Progenitor cell of endocrine pancreas (in vitro differentiated cells): ENCODE measurements at regions not wholly inside any gene's neighbourhood (a gene's known extent, or its start where the extent isn't known, plus 50 kb on each side); places are given as distances from the start of the nearest gene placed in this dataset.

ENCODE experiments used
- DNase-seq: peaks from one replicate; pipeline ENCODE4 v3.0.0; 2021; ENCODE audit warnings: low spot score; ENCODE audit not compliant: unreplicated experiment
- H3K27ac Mint-ChIP-seq: 2 replicates; pipeline ENCODE4 v1.8.0; 2021; ENCODE audit warnings: mild to moderate bottlenecking, moderate library complexity, mixed read lengths
- H3K27me3 Mint-ChIP-seq: 2 replicates; pipeline ENCODE4 v1.8.0; 2021; ENCODE audit warnings: mixed read lengths
- H3K36me3 Mint-ChIP-seq: 2 replicates; pipeline ENCODE4 v1.8.0; 2022; ENCODE audit warnings: mixed read lengths; ENCODE audit not compliant: insufficient read depth
- H3K4me1 Mint-ChIP-seq: 2 replicates; pipeline ENCODE4 v1.8.0; 2021; ENCODE audit warnings: low read depth, mixed read lengths
- H3K4me3 Mint-ChIP-seq: 2 replicates; pipeline ENCODE4 v1.8.0; 2021; ENCODE audit warnings: low read depth, mild to moderate bottlenecking, moderate library complexity, mixed read lengths
- H3K9me3 Mint-ChIP-seq: 2 replicates; pipeline ENCODE4 v1.8.0; 2021; ENCODE audit warnings: low read depth, mixed read lengths
- TF ChIP-seq, protein P1 (sequence below): fragments of 200-600 bp; sonication (generic); IDR thresholded peaks from one replicate; pipeline ENCODE4 v1.5.0; 2021; ENCODE audit warnings: antibody characterized with exemption, mild to moderate bottlenecking; ENCODE audit not compliant: unreplicated experiment

DNA sequence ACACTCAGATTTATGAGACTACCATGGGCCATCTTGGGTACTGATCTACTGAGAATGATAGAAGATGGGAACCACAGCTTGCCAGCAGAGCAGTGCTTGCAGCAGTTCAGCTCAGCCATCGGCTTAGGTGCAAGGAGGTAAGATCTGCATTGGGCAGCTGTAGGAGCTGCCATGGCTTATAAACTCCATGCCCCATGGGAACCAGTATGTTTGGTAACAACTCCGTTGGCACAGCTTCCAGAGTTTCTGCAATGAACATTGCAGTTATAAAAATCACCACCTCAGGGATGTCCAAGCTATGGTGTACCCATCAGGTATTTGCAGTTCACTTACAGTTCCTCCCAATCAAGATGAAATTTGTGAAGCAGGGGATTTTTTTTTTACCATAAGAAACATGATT is 299.1 kb upstream of the ROPN1 start:
- Mint-ChIP-seq H3K27me3 (no peaks in the 10 kb centered on the region), H3K4me3 (no peak overlapping the region), H3K27ac (no peak overlapping the region), H3K36me3 (peaks cover 2% of the 10 kb centered on the region), H3K9me3 (peaks cover 6% of the 10 kb centered on the region), H3K4me1 (peaks cover 2% of the 10 kb centered on the region)
- TF ChIP-seq, protein P1, sequence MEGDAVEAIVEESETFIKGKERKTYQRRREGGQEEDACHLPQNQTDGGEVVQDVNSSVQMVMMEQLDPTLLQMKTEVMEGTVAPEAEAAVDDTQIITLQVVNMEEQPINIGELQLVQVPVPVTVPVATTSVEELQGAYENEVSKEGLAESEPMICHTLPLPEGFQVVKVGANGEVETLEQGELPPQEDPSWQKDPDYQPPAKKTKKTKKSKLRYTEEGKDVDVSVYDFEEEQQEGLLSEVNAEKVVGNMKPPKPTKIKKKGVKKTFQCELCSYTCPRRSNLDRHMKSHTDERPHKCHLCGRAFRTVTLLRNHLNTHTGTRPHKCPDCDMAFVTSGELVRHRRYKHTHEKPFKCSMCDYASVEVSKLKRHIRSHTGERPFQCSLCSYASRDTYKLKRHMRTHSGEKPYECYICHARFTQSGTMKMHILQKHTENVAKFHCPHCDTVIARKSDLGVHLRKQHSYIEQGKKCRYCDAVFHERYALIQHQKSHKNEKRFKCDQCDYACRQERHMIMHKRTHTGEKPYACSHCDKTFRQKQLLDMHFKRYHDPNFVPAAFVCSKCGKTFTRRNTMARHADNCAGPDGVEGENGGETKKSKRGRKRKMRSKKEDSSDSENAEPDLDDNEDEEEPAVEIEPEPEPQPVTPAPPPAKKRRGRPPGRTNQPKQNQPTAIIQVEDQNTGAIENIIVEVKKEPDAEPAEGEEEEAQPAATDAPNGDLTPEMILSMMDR = no peak
- no peak for DNase-seq

DNA sequence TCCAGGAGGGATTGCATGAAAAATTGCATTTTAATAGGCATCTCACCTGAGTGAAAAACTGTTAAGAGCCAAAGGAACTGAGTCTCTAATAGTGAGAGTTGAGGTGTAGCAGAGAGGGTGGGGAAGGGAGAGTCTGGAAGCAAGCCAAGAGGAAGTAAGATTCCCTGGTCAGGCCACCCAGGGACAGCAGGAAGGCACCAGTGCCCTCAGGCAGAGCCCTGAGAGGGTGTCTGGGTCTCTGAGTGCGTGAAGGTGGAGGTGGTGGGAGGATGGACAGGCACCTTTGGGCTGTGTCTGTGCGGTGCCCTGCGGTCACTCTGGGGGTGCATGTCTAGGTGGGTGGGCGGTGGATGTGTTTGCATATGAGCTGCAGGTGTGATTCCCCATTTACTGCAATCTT is 300.4 kb upstream of the ROPN1 start:
- Mint-ChIP-seq H3K27me3 (no peaks in the 10 kb centered on the region), H3K27ac (no peak overlapping the region), H3K4me1 (peaks cover 2% of the 10 kb centered on the region), H3K9me3 (peaks cover 6% of the 10 kb centered on the region), H3K4me3 (no peak overlapping the region), H3K36me3 (peaks cover 2% of the 10 kb centered on the region)
- TF ChIP-seq, protein P1 = no peak
- DNase-seq = no peak

DNA sequence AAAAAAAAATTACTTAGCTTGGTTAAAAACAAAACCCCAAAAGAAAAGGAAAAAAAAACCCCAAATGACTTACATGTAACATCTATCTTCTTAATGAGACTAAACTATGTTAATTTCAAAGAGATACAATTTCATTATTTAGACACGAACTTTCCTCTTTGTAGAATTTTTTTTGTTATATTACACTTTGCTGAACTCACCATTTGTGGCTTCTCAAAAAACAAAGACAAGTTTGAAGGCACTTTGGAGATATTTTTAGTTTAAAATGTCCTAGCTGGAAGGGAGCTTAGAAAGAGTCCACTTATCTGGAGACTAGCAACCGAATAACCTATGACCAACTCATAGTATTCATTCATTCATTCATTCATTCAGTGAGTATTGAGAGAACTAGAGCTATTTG is 301.7 kb upstream of the ROPN1 start:
- TF ChIP-seq, protein P1 = no peak
- no peak overlapping the region for H3K27ac Mint-ChIP-seq
- H3K36me3 Mint-ChIP-seq = no peaks in the 10 kb centered on the region
- peaks cover 2% of the 10 kb centered on the region for H3K4me1 Mint-ChIP-seq
- DNase-seq = no peak
- H3K4me3 Mint-ChIP-seq = no peak overlapping the region
- H3K9me3 Mint-ChIP-seq = peaks cover 1% of the 10 kb centered on the region
- H3K27me3 Mint-ChIP-seq = no peaks in the 10 kb centered on the region

DNA sequence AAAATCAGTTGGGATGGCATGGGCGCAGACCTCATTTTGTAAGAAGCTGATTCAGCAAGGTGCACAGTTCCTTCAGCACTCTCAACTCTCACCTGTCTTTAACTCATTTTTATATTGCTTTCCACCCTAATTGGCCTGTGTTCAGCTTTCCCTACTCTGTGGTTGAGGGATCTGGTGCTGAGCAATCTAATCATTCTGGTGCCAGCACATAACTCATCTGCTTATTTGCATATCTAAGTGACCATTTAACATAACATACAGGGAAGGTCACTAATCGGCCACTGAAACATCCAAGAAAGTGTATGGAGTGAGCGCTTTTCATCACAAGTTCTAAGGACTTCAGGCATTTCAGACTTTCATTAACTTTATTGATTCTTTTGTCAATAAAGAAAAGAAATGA is 303.4 kb upstream of the ROPN1 start:
- H3K36me3 Mint-ChIP-seq = no peaks in the 10 kb centered on the region
- H3K9me3 Mint-ChIP-seq = no peaks in the 10 kb centered on the region
- TF ChIP-seq, protein P1 = no peak
- no peak overlapping the region for H3K4me3 Mint-ChIP-seq
- no peaks in the 10 kb centered on the region for H3K27me3 Mint-ChIP-seq
- DNase-seq = no peak
- H3K27ac Mint-ChIP-seq = no peak overlapping the region
- H3K4me1 Mint-ChIP-seq = peaks cover 2% of the 10 kb centered on the region

DNA sequence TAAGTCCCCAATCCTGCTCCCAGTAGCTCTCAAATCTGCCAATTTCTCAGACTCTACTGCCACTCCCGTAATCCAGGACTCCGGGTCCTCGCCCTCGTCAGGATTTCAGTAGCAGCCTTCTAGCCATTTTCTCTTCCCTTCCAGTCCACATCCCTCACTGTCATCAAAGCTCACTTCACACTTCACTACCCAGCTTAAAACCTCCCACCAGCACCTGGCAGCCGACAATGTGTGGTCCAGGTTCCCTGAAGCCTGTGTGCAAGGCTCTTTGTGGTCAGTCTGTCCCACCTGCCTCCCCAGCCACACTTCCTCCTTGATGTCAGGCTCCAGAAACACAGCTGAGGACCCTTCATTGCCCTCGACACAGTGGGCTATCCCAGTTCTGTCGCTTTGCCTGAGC is 304.5 kb upstream of the ROPN1 start:
- H3K27me3 Mint-ChIP-seq = no peaks in the 10 kb centered on the region
- H3K4me3 Mint-ChIP-seq = no peak overlapping the region
- H3K4me1 Mint-ChIP-seq = peaks cover 2% of the 10 kb centered on the region
- no peaks in the 10 kb centered on the region for H3K36me3 Mint-ChIP-seq
- no peak overlapping the region for H3K27ac Mint-ChIP-seq
- H3K9me3 Mint-ChIP-seq = no peaks in the 10 kb centered on the region
- DNase-seq = no peak
- TF ChIP-seq, protein P1 = no peak
